ENCODE measurements at regions not wholly inside any gene's neighbourhood (a gene's known extent, or its start where the extent isn't known, plus 50 kb on each side); places are given as distances from the start of the nearest gene placed in this dataset.

DNA sequence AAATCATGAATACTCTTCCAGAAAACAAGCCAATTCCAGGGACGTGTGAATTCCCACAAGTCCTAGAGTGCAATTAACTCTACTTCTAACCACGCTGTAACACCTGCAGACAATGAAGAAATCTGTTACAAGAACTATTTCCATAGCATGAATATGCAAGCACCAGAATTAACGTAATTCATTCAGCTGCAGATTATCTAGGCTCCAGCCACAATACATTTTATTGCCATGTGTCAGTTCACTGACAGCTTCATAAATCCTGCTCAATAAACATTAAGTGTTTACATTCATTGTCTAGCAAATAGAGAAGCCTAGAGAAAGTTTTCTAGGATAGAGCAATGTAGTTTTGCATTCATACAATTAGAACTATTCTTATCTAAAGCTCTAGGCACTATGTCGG lies 1348.5 kb downstream of the GRIK2 start:
- TF ChIP-seq, protein P1, sequence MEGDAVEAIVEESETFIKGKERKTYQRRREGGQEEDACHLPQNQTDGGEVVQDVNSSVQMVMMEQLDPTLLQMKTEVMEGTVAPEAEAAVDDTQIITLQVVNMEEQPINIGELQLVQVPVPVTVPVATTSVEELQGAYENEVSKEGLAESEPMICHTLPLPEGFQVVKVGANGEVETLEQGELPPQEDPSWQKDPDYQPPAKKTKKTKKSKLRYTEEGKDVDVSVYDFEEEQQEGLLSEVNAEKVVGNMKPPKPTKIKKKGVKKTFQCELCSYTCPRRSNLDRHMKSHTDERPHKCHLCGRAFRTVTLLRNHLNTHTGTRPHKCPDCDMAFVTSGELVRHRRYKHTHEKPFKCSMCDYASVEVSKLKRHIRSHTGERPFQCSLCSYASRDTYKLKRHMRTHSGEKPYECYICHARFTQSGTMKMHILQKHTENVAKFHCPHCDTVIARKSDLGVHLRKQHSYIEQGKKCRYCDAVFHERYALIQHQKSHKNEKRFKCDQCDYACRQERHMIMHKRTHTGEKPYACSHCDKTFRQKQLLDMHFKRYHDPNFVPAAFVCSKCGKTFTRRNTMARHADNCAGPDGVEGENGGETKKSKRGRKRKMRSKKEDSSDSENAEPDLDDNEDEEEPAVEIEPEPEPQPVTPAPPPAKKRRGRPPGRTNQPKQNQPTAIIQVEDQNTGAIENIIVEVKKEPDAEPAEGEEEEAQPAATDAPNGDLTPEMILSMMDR (IDR thresholded peaks at IDR 0.05), result no peak
- no peak for TF ChIP-seq POLR2AphosphoS5 (IDR thresholded peaks at IDR 0.05; ENCODE audit: insufficient read depth in 1 of 2, low read depth in 1 of 2)
- TF ChIP-seq POLR2A (IDR thresholded peaks at IDR 0.05), result no peak
